A549 (cell line): ENCODE measurements at regions not wholly inside any gene's neighbourhood (a gene's known extent, or its start where the extent isn't known, plus 50 kb on each side); places are given as distances from the start of the nearest gene placed in this dataset.
"Not testable (repeated sequence)": the region's sequence is repeated elsewhere in the genome, so short reads cannot be mapped to it uniquely, and the experiment has no call there.

Source experiments
- EHMT2 ChIP-seq: fragments of 200-600 bp; sonication (generic); IDR thresholded peaks from 2 replicates; pipeline ENCODE4 v1.6.1; 2016; ENCODE audit warnings: antibody characterized with exemption, low read depth, mild to moderate bottlenecking, moderate library complexity
- ELK1 ChIP-seq: fragments of 150-350 bp; IDR thresholded peaks from 2 replicates; pipeline ENCODE4 v1.6.1; 2014; ENCODE audit warnings: low read depth, mild to moderate bottlenecking, low read length
- EP300 ChIP-seq, 2 experiments: fragments of >200 bp; sonication (Bioruptor Twin); formaldehyde crosslinking; IDR thresholded peaks; 2 replicates in 1 of 2; 3 replicates in 1 of 2; pipeline ENCODE4 v1.6.1; 2016 to 2017
- FOSL2 ChIP-seq, 2 experiments: fragments of 450-650 bp in 1 of 2; fragments of >200 bp in 1 of 2; sonication (Bioruptor Twin) in 1 of 2; formaldehyde crosslinking; IDR thresholded peaks; 2 replicates each; pipeline versions ENCODE4 v1.5.0 to v1.6.1; 2016 to 2020; ENCODE audit warnings: mild to moderate bottlenecking in 1 of 2, moderate library complexity in 1 of 2
- GATA3 ChIP-seq: IDR thresholded peaks from 2 replicates; pipeline ENCODE4 v1.6.1; 2012; ENCODE audit warnings: borderline replicate concordance
- MAFK ChIP-seq: fragments of 450-650 bp; IDR thresholded peaks from 2 replicates; pipeline ENCODE4 v1.6.1; 2014; ENCODE audit not compliant: partially characterized antibody
- MYC ChIP-seq: IDR thresholded peaks from 2 replicates; pipeline ENCODE4 v1.6.1; 2012; ENCODE audit warnings: mild to moderate bottlenecking, inconsistent platforms, low read length, improper control_type of control experiment, borderline replicate concordance
- POLR2A ChIP-seq: IDR thresholded peaks from 2 replicates; pipeline ENCODE4 v1.6.1; 2012; ENCODE audit warnings: mild to moderate bottlenecking, low read length
- POLR2AphosphoS2 ChIP-seq: conservative IDR thresholded peaks from 2 replicates; pipeline ENCODE4 v1.6.1; 2012; ENCODE audit warnings: low read length, improper control_type of control experiment, inconsistent platforms
- REST ChIP-seq: fragments of 200-600 bp; sonication (generic); IDR thresholded peaks from 2 replicates; pipeline ENCODE4 v1.6.1; 2016; ENCODE audit warnings: antibody characterized with exemption, mild to moderate bottlenecking, moderate library complexity
- SREBF2 ChIP-seq: fragments of 450-650 bp; IDR thresholded peaks from 2 replicates; pipeline ENCODE4 v1.6.1; 2014; ENCODE audit warnings: mild to moderate bottlenecking, moderate library complexity
- TF ChIP-seq, protein P1 (sequence below): fragments of >200 bp; sonication (Bioruptor Twin); formaldehyde crosslinking; IDR thresholded peaks from 3 replicates; pipeline ENCODE4 v1.5.1; 2016

DNA sequence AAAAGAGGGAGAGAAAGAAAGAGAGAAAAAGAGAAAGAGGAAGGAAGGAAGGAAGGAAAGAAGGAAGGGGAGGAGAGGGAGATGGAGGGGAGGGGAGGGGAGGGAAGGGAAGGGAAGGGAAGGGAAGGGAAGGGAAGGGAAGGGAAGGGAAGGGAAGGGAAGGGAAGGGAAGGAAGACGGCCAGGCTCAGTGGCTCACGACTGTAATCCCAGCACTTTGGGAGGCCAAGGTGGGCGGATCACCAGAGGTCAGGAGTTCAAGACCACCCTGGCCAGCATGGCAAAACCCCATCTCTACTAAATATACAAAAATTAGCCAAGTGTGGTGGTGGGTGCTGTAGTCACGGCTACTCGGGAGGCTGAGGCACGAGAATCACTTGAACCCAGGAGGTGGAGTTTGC is 64.8 kb downstream of the RPS15A start:
- not testable (repeated sequence) for TF ChIP-seq ELK1; POLR2A; MAFK; SREBF2; MYC; FOSL2 (IDR thresholded peaks at IDR 0.05); FOSL2 (CRISPR knock-in tag; IDR thresholded peaks at IDR 0.05); POLR2AphosphoS2; EHMT2; GATA3; EP300 (IDR thresholded peaks at IDR 0.05); REST
- TF ChIP-seq, protein P1, sequence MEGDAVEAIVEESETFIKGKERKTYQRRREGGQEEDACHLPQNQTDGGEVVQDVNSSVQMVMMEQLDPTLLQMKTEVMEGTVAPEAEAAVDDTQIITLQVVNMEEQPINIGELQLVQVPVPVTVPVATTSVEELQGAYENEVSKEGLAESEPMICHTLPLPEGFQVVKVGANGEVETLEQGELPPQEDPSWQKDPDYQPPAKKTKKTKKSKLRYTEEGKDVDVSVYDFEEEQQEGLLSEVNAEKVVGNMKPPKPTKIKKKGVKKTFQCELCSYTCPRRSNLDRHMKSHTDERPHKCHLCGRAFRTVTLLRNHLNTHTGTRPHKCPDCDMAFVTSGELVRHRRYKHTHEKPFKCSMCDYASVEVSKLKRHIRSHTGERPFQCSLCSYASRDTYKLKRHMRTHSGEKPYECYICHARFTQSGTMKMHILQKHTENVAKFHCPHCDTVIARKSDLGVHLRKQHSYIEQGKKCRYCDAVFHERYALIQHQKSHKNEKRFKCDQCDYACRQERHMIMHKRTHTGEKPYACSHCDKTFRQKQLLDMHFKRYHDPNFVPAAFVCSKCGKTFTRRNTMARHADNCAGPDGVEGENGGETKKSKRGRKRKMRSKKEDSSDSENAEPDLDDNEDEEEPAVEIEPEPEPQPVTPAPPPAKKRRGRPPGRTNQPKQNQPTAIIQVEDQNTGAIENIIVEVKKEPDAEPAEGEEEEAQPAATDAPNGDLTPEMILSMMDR, result not testable (repeated sequence)
